Sigmoid colon (tissue), 6 donors: ENCODE measurements at regions not wholly inside any gene's neighbourhood (a gene's known extent, or its start where the extent isn't known, plus 50 kb on each side); places are given as distances from the start of the nearest gene placed in this dataset.
"Not testable (repeated sequence)": the region's sequence is repeated elsewhere in the genome, so short reads cannot be mapped to it uniquely, and the experiment has no call there.

ENCODE experiments used
- DNase-seq: peaks from one replicate; pipeline ENCODE4 v3.0.0-alpha.2; 2019
- H3K27ac ChIP-seq, 4 donors: fragments of 200-600 bp; sonication (generic); one replicate each; pipeline ENCODE4 v1.5.1; 2016 to 2019; ENCODE audit warnings: mild to moderate bottlenecking in 1 of 4
- H3K27me3 ChIP-seq, 3 donors: fragments of 200-600 bp; sonication (generic); one replicate each; pipeline ENCODE4 v1.5.1; 2019; ENCODE audit warnings: mild to moderate bottlenecking in 1 of 3
- H3K36me3 ChIP-seq, 4 donors: fragments of 200-600 bp; sonication (generic); one replicate each; pipeline ENCODE4 v1.5.1; 2016 to 2019
- H3K4me1 ChIP-seq, 4 donors: fragments of 200-600 bp; sonication (generic); one replicate each; pipeline ENCODE4 v1.5.1; 2017 to 2019
- H3K4me3 ChIP-seq, 4 donors: fragments of 200-600 bp; sonication (generic); one replicate each; pipeline ENCODE4 v1.5.1; 2017 to 2019; ENCODE audit warnings: mild to moderate bottlenecking in 2 of 4, moderate library complexity in 1 of 4
- H3K9me3 ChIP-seq, 4 donors: fragments of 200-600 bp in 3 of 4; sonication (generic) in 3 of 4; one replicate each; pipeline versions ENCODE4 v1.5.1 to v1.6.1; 2013 to 2019
- EP300 ChIP-seq, 4 donors: sonication (generic); formaldehyde crosslinking; IDR thresholded peaks; one replicate each; pipeline ENCODE4 v1.6.1; 2017; ENCODE audit warnings: antibody characterized with exemption in 4 of 4
- POLR2A ChIP-seq, 2 donors: fragments of 450-650 bp; IDR thresholded peaks; one replicate each; pipeline ENCODE4 v1.6.1; 2016; ENCODE audit warnings: antibody characterized with exemption in 2 of 2, mild to moderate bottlenecking in 2 of 2, moderate library complexity in 2 of 2
- POLR2AphosphoS5 ChIP-seq, 4 donors: sonication (generic); formaldehyde crosslinking; IDR thresholded peaks; one replicate each; pipeline ENCODE4 v1.6.1; 2017; ENCODE audit warnings: antibody characterized with exemption in 4 of 4
- WGBS, 2 donors: extraction: QIAGEN DNeasy Blood & Tissue Kit; methylation state at CpG; one replicate each; pipeline ENCODE4 v1.1.7; 2013; 5-methylcytosine and 5-hydroxymethylcytosine counted together
- intact Hi-C: fragments of 100-400 bp; cut with DNase I; formaldehyde crosslinking; loops from one replicate; pipeline ENCODE4 v1.15.1; 2023
- TF ChIP-seq, protein P1 (sequence below), 4 experiments: fragments of 450-650 bp in 3 of 4; fragments of 200-600 bp in 1 of 4; IDR thresholded peaks; one replicate each; pipeline ENCODE4 v1.5.1; 2016 to 2019; ENCODE audit warnings: antibody characterized with exemption in 4 of 4, mild to moderate bottlenecking in 3 of 4, moderate library complexity in 2 of 4
- donor health status: healthy with polysubstance abuse.
- donor health status: healthy.

DNA sequence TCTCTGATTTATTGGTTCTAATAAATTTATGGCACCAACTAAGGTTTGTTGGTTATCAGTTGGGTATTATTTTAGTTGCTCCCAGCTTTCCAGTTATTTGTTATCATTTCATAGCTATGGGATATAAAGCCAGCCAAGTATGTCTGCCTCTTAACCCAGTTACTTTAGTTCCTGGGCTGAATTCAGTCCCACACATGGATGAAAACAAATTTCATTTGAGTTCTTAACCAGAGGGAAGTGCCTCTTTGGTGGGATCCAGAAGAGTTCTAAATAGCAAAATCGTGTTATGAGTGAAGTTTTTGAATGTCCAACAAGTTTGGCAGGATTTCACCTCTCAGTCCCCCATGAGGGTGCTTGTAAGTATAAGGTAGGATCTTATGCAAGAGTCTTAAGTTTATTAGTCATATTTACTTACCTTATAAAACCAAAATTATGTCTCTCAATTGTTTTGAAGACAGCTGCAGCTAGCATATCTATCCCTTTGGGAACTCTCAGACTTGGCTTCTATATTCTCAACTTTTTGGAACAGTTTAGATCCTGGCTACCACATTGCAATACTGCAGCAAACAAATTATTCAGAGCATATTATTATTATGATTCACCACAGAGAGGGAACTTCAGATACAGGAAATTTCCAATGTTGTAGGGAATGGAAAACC is 683.6 kb downstream of the BCKDHB start:
- intact Hi-C loops, result no loop called here
- Histone ChIP-seq H3K27ac (peak overlapping the region in 2 of 4 donors; percentile 36 to 46), H3K9me3 (no peaks in the 10 kb centered on the region), H3K4me1 (peaks cover 0 to 16% (median 7%) of the 10 kb centered on the region in 4 donors), H3K27me3 (no peaks in the 10 kb centered on the region), H3K4me3 (no peak overlapping the region), H3K36me3 (no peaks in the 10 kb centered on the region)
- TF ChIP-seq POLR2A (IDR thresholded peaks at IDR 0.05) (no peak), POLR2AphosphoS5 (IDR thresholded peaks at IDR 0.05) (no peak), EP300 (IDR thresholded peaks at IDR 0.05) (no peak)
- TF ChIP-seq, protein P1, sequence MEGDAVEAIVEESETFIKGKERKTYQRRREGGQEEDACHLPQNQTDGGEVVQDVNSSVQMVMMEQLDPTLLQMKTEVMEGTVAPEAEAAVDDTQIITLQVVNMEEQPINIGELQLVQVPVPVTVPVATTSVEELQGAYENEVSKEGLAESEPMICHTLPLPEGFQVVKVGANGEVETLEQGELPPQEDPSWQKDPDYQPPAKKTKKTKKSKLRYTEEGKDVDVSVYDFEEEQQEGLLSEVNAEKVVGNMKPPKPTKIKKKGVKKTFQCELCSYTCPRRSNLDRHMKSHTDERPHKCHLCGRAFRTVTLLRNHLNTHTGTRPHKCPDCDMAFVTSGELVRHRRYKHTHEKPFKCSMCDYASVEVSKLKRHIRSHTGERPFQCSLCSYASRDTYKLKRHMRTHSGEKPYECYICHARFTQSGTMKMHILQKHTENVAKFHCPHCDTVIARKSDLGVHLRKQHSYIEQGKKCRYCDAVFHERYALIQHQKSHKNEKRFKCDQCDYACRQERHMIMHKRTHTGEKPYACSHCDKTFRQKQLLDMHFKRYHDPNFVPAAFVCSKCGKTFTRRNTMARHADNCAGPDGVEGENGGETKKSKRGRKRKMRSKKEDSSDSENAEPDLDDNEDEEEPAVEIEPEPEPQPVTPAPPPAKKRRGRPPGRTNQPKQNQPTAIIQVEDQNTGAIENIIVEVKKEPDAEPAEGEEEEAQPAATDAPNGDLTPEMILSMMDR (IDR thresholded peaks at IDR 0.05), result no peak
- WGBS, 2 donors, result 26 to 45% methylated on average over 1 of the region's 1 CpG
- DNase-seq, result no peak

DNA sequence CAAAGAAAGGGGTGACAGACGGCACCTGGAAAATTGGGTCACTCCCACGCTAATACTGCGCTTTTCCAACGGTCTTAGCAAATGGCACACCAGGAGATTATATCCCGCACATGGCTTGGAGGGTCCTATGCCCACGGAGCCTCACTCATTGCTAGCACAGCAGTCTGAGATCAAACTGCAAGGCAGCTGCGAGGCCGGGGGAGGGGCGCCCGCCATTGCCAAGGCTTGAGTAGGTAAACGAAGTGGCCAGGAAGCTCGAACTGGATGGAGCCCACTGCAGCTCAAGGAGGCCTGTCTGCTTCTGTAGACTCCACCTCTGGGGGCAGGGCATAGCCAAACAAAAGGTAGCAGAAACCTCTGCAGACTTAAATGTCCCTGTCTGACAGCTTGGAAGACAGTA is 676.8 kb downstream of the BCKDHB start:
- H3K4me1 ChIP-seq, DNase-seq, H3K27ac ChIP-seq, H3K4me3 ChIP-seq, H3K27me3 ChIP-seq, H3K36me3 ChIP-seq, H3K9me3 ChIP-seq, intact Hi-C loops: not testable (repeated sequence)
- WGBS, 2 donors, result 91 to 93% methylated on average over 12 of the region's 12 CpGs

DNA sequence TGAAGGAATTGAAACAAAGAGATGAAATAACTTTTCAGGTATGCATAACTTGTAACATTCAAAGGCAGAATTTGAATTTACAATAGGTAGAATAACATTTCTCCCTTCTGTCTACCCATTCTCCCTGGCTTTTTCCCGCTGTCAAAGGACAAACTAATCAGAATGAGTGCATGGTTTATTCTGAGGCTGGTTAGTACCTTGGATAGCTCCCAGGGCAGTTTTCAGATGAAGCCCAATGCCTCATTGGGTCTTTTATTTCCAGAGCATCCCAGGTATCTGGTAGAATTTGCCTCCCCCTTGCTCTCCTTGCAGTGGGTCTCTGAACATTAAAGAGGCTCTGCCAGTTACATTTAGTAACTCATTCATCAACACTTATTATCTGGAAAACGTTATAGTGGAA is 665.5 kb downstream of the BCKDHB start:
- Histone ChIP-seq H3K36me3 (no peaks in the 10 kb centered on the region), H3K4me3 (no peak overlapping the region), H3K9me3 (no peaks in the 10 kb centered on the region), H3K4me1 (no peaks in the 10 kb centered on the region), H3K27ac (no peak overlapping the region), H3K27me3 (no peaks in the 10 kb centered on the region)
- no peak for DNase-seq
- 21 to 22% methylated on average over 2 of the region's 2 CpGs for WGBS, 2 donors
- intact Hi-C loops, result no loop called here
- TF ChIP-seq, protein P1 (IDR thresholded peaks at IDR 0.05), result no peak
- TF ChIP-seq POLR2AphosphoS5 (IDR thresholded peaks at IDR 0.05) (no peak), POLR2A (IDR thresholded peaks at IDR 0.05) (no peak), EP300 (IDR thresholded peaks at IDR 0.05) (no peak)

DNA sequence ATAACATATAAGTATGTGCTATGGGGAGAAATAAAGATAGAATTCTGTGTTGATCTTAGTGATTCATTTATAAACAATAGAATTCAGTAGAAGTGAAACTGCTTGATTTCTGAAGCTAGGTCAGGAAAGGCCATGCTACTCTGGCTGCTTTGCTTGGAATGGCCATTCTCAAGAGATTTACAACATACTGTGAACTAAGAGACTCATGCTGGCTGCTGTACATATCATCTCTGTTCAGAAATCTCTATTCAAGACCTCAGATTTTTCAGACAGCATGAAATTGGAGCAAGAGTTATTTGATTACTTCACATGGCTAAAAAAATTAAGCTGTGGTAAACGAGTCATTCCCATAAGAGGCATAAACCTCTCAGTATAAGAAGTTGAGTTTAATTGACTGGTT is 662.6 kb downstream of the BCKDHB start:
- Histone ChIP-seq H3K4me1 (no peaks in the 10 kb centered on the region), H3K36me3 (no peaks in the 10 kb centered on the region), H3K27ac (no peak overlapping the region), H3K27me3 (no peaks in the 10 kb centered on the region), H3K9me3 (no peaks in the 10 kb centered on the region), H3K4me3 (no peak overlapping the region)
- intact Hi-C loops, result no loop called here
- TF ChIP-seq, protein P1 (IDR thresholded peaks at IDR 0.05), result no peak
- TF ChIP-seq POLR2A (IDR thresholded peaks at IDR 0.05), result no peak
- DNase-seq, result no peak
- WGBS, 2 donors, result 40 to 55% methylated on average over 1 of the region's 1 CpG

DNA sequence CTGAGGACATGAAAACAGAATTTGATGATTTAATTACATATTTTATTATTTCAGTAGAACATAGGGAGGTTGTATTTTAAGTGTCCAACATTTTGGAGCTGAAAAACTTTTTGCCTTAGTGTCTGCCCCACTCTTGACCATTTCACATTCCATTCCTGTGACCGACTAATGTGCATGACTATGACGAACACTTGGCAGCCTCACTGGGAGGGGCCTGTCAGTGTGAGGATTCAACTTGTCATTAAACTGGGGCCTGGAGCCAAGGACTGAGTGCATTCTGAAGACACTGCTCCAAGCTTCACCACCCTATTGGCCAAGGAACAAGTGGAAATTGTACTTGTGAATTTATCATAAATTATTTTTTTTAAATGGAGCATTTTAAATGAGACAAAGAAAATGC is 661.3 kb downstream of the BCKDHB start:
- H3K4me3 ChIP-seq, result no peak overlapping the region
- DNase-seq, result peak; percentile 73
- H3K4me1 ChIP-seq, result no peaks in the 10 kb centered on the region
- intact Hi-C loops, result no loop called here
- no peak overlapping the region for H3K27ac ChIP-seq
- H3K36me3 ChIP-seq, result no peaks in the 10 kb centered on the region
- TF ChIP-seq EP300 (IDR thresholded peaks at IDR 0.05), result no peak
- TF ChIP-seq POLR2A (IDR thresholded peaks at IDR 0.05), result no peak
- TF ChIP-seq, protein P1 (IDR thresholded peaks at IDR 0.05), result no peak
- peak in 2 of 4 donors; percentile 6 to 17 for TF ChIP-seq POLR2AphosphoS5 (IDR thresholded peaks at IDR 0.05)
- H3K27me3 ChIP-seq, result no peaks in the 10 kb centered on the region
- 58 to 62% methylated on average over 2 of the region's 2 CpGs for WGBS, 2 donors
- H3K9me3 ChIP-seq, result no peaks in the 10 kb centered on the region
